22Rv1 (cell line): ENCODE measurements at regions not wholly inside any gene's neighbourhood (a gene's known extent, or its start where the extent isn't known, plus 50 kb on each side); places are given as distances from the start of the nearest gene placed in this dataset.

Experiments used
- CTCF ChIP-seq: fragments of 450-650 bp; IDR thresholded peaks from 2 replicates; pipeline ENCODE4 v1.5.1; 2017; ENCODE audit warnings: mild to moderate bottlenecking
- ZFX ChIP-seq: fragments of 450-650 bp; IDR thresholded peaks from 2 replicates; pipeline ENCODE4 v1.6.1; 2017; ENCODE audit warnings: antibody characterized with exemption, borderline replicate concordance

- peak; percentile 80 for TF ChIP-seq CTCF
- TF ChIP-seq ZFX: no peak
Observed at GRCh38 chr5:147098233-147098790, 136.5 kb upstream of the STK32A start.
